Adrenal gland (tissue), 5 donors: ENCODE measurements at regions not wholly inside any gene's neighbourhood (a gene's known extent, or its start where the extent isn't known, plus 50 kb on each side); places are given as distances from the start of the nearest gene placed in this dataset.

Source experiments
- POLR2A ChIP-seq, 2 donors: fragments of 450-650 bp; IDR thresholded peaks; one replicate each; pipeline ENCODE4 v1.6.1; 2017; ENCODE audit warnings: antibody characterized with exemption in 2 of 2, mild to moderate bottlenecking in 2 of 2, moderate library complexity in 1 of 2
- TF ChIP-seq, protein P1 (sequence below), 6 experiments: fragments of 450-650 bp in 4 of 6; fragments of 200-600 bp in 2 of 6; sonication (generic) in 1 of 6; IDR thresholded peaks; 1 replicate in 5 of 6; 2 replicates in 1 of 6; pipeline versions ENCODE4 v1.5.1 to v1.8.0; 2016 to 2021; ENCODE audit warnings: antibody characterized with exemption in 6 of 6, mild to moderate bottlenecking in 2 of 6, moderate library complexity in 1 of 6
- donor health status: DM: no; HTN: no; CAD: no.

DNA sequence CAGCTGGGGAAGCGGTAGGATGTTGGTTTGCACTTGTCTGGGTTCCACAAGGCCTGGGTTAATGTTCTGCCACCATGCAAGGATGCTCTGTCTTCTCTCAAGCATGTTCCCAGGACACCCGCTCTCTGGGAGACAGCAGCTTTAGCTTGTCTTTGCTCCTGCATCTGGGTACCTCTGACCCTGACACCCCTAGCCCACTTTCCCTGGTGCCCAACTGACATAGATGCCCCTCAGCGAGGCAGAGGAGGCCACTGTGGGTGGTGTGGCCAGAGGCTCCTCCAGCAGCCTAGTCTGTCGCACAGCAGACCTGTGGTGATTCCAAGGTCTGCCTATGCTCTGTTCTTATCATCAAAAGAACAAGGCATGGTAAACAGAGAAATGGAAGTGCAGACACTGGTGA lies 83.6 kb upstream of the ALDH1L1 start:
- TF ChIP-seq, protein P1, sequence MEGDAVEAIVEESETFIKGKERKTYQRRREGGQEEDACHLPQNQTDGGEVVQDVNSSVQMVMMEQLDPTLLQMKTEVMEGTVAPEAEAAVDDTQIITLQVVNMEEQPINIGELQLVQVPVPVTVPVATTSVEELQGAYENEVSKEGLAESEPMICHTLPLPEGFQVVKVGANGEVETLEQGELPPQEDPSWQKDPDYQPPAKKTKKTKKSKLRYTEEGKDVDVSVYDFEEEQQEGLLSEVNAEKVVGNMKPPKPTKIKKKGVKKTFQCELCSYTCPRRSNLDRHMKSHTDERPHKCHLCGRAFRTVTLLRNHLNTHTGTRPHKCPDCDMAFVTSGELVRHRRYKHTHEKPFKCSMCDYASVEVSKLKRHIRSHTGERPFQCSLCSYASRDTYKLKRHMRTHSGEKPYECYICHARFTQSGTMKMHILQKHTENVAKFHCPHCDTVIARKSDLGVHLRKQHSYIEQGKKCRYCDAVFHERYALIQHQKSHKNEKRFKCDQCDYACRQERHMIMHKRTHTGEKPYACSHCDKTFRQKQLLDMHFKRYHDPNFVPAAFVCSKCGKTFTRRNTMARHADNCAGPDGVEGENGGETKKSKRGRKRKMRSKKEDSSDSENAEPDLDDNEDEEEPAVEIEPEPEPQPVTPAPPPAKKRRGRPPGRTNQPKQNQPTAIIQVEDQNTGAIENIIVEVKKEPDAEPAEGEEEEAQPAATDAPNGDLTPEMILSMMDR (IDR thresholded peaks at IDR 0.05): no peak
- TF ChIP-seq POLR2A (IDR thresholded peaks at IDR 0.05): no peak
